ENCODE measurements at regions not wholly inside any gene's neighbourhood (a gene's known extent, or its start where the extent isn't known, plus 50 kb on each side); places are given as distances from the start of the nearest gene placed in this dataset.

- no peak for DNase-seq (ENCODE audit: low spot score)
Measured at GRCh38 chr2:6206882-6207281, 514.7 kb downstream of the SOX11 start.

- no peak for DNase-seq (ENCODE audit: low spot score)
Measured at GRCh38 chr2:6211236-6211635, 519.1 kb downstream of the SOX11 start.

GRCh38 chr2:6212491-6212890, 520.3 kb downstream of the SOX11 start:
- DNase-seq (ENCODE audit: low spot score) = no peak

- no peak for DNase-seq (ENCODE audit: low spot score)
Measured at GRCh38 chr2:6213056-6213780, 521.0 kb downstream of the SOX11 start.

- no peak for DNase-seq (ENCODE audit: low spot score)
Measured at GRCh38 chr2:6214471-6214870, 522.3 kb downstream of the SOX11 start.

GRCh38 chr2:6215053-6215452, 522.9 kb downstream of the SOX11 start:
- DNase-seq (ENCODE audit: low spot score) = no peak

- no peak for DNase-seq (ENCODE audit: low spot score)
Measured at GRCh38 chr2:6216234-6216633, 524.0 kb downstream of the SOX11 start.

GRCh38 chr2:6218926-6219325, 526.7 kb downstream of the SOX11 start:
- DNase-seq (ENCODE audit: low spot score) = no peak

GRCh38 chr2:6219906-6220305, 527.7 kb downstream of the SOX11 start:
- DNase-seq (ENCODE audit: low spot score) = no peak

- no peak for DNase-seq (ENCODE audit: low spot score)
Measured at GRCh38 chr2:6222296-6222695, 530.1 kb downstream of the SOX11 start.

GRCh38 chr2:6224267-6224666, 532.1 kb downstream of the SOX11 start:
- DNase-seq (ENCODE audit: low spot score) = no peak

GRCh38 chr2:6228251-6228650, 536.1 kb downstream of the SOX11 start:
- DNase-seq (ENCODE audit: low spot score) = no peak

- no peak for DNase-seq (ENCODE audit: low spot score)
Measured at GRCh38 chr2:6231166-6231565, 539.0 kb downstream of the SOX11 start.

- no peak for DNase-seq (ENCODE audit: low spot score)
Measured at GRCh38 chr2:6233993-6234392, 541.8 kb downstream of the SOX11 start.

- DNase-seq (ENCODE audit: low spot score) = no peak
Measured at GRCh38 chr2:6234702-6235101, 542.5 kb downstream of the SOX11 start.

GRCh38 chr2:6236317-6236716, 544.1 kb downstream of the SOX11 start:
- DNase-seq (ENCODE audit: low spot score) = no peak

- DNase-seq (ENCODE audit: low spot score) = no peak
Measured at GRCh38 chr2:6237039-6237660, 545.0 kb downstream of the SOX11 start.

GRCh38 chr2:6249557-6249956, 557.4 kb downstream of the SOX11 start:
- DNase-seq (ENCODE audit: low spot score) = no peak

GRCh38 chr2:6254441-6254840, 562.3 kb downstream of the SOX11 start:
- DNase-seq (ENCODE audit: low spot score) = no peak

GRCh38 chr2:6264198-6264597, 572.0 kb downstream of the SOX11 start:
- DNase-seq (ENCODE audit: low spot score) = no peak

GRCh38 chr2:6281524-6281923, 584.2 kb downstream of the CMPK2 start:
- no peak for DNase-seq (ENCODE audit: low spot score)

GRCh38 chr2:6283259-6283658, 582.4 kb downstream of the CMPK2 start:
- DNase-seq (ENCODE audit: low spot score) = no peak

- no peak for DNase-seq (ENCODE audit: low spot score)
Measured at GRCh38 chr2:6287406-6287805, 578.3 kb downstream of the CMPK2 start.

GRCh38 chr2:6288791-6289190, 576.9 kb downstream of the CMPK2 start:
- DNase-seq (ENCODE audit: low spot score) = no peak

All from CD4-positive, alpha-beta T cell treated with Interleukin-6 at 100 ng/mL for 8 hours (primary cell).